GM21619 (cell line): ENCODE measurements at regions not wholly inside any gene's neighbourhood (a gene's known extent, or its start where the extent isn't known, plus 50 kb on each side); places are given as distances from the start of the nearest gene placed in this dataset.

Source experiments
- ATAC-seq: cut with Tn5 transposase; IDR thresholded peaks from one replicate; pipeline ENCODE4 v1.9.1; 2021; ENCODE audit not compliant: unreplicated experiment

GRCh38 chr5:158559066-158559465 lies 540.6 kb downstream of the EBF1 start:
- no peak for ATAC-seq

- no peak for ATAC-seq
Measured at GRCh38 chr5:158553962-158554336, 545.8 kb downstream of the EBF1 start.

GRCh38 chr5:158553195-158553961 lies 546.3 kb downstream of the EBF1 start:
- no peak for ATAC-seq

- no peak for ATAC-seq
Measured at GRCh38 chr5:158552241-158552640, 547.5 kb downstream of the EBF1 start.

- ATAC-seq = no peak
Measured at GRCh38 chr5:158549311-158549710, 550.4 kb downstream of the EBF1 start.

GRCh38 chr5:158546748-158547147 lies 553.0 kb downstream of the EBF1 start:
- ATAC-seq = no peak

GRCh38 chr5:158545949-158546530 lies 553.7 kb downstream of the EBF1 start:
- ATAC-seq = no peak

DNA sequence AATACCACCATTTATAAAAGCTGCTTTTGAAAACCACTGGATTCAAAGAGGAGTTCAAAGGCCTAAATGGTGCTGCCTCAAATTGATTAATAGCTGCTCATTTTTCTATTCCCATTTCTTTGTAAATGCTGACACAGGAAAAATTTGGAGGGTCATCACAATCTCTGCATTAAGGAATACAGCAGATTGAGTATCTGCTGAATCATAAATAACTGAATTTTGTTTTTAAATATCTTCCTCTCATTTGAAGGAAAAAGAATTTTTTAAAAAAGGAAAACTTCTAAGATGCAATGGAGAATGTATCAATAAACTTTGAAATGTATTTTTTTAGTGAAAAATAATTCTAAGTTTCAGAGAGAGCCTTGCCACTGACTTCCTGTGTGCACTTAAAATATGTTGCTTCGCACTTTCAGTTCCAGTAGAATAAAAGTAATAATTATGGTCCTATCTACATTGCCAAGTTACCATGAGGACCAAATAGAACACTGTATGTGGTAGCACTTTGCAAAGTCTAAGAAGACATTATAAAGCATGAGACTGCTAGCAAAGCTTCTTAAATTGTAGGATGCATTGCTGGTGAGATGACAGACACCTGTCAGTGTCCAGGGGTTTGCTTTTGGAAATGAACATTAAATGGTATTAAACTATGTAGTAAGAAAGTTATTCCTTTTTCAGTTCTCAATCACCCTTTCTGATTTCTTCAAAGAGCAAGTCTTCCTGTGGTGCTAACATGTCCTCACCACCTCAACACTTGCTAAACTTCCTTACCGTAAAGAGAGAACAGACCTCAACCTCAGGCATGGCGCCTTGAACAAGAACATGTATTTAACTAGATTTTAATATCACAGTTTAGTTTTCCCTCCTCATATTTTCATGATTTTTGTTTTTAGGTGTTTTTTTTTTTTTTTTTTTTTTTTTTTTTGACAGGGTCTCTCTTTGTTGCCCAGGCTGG lies 555.1 kb downstream of the EBF1 start:
- no peak for ATAC-seq

DNA sequence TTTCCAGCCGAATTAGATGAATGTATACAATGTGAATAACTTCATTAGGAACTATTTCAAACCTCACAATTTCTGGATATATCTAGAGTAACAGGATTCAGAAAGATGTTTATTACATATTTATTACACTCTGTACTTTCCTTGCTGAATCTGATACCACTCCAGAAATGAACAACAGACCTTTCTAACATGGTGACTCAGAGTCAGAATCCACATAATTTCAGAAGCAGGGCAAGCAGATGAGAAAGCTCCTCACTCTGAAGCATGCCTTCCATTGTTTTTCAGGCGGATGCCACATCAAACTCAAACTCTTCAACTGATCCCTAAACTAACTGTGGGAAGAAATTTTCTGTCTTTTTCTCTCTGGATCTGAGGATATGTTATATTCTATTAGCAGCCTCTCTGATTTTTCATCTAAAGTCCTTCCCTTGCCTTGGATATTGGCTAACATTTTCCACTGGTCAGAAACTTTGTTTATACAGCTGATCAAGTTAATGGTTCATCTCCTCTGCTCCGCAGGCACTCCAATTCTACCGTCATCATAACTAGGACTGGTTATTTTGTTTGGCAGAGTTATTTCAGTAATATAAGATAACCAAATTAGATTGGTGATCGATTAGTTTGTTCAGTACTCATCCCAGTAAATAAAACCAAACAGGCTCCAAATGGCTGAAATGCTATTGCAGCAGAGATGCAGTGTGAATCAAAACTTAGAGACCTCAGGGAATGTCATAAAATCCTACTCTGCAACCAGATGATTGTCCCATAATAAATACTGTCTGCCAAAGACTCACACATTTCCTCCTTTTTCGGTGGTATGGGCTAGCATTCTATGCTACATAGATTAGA lies 556.0 kb downstream of the EBF1 start:
- no peak for ATAC-seq

GRCh38 chr5:158541536-158542297 lies 558.0 kb downstream of the EBF1 start:
- no peak for ATAC-seq

- peak; percentile 88 for ATAC-seq
Measured at GRCh38 chr5:158538506-158539074, 561.1 kb downstream of the EBF1 start.

DNA sequence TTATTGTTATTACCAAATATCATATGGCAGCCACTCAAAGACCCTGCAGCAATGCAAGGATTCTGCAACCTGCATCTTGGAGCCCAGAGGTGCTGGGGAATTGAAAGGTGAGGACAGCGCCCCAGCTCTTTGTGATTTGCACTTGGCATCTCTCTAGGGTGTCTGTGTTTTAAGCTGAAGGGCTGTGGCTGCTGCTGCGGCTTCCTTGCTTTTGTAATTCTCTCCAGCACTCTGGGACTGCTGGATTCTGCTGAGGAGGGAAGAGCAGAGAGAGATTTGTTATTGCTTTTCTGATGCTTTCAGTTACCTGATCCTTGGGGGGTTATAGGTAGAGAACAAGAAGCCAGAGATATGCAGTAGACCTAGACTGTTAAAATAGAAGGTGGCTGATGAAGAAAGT lies 562.4 kb downstream of the EBF1 start:
- no peak for ATAC-seq

GRCh38 chr5:158534203-158534602 lies 565.5 kb downstream of the EBF1 start:
- ATAC-seq = no peak

DNA sequence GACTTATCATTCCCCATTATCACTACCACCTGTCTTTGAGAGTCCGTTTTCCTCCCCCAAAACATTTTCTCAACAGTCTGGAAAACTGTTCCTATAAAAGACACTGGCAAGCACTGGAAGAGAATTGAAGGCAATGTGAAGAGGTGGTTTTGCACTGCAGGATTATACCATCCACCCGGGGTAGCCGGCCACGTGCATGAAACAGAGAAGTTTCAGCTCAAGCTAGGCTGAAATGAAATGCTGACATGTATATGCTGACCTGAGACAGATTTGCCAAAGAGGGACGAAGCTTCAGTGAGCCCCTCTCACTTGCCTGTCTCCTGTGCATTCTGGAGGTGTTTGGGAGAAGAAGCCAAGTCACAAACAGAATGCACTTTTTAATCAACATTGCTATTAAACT lies 567.0 kb downstream of the EBF1 start:
- ATAC-seq = no peak

GRCh38 chr5:158531860-158532259 lies 567.9 kb downstream of the EBF1 start:
- no peak for ATAC-seq

GRCh38 chr5:158530115-158530514 lies 569.6 kb downstream of the EBF1 start:
- ATAC-seq = no peak

DNA sequence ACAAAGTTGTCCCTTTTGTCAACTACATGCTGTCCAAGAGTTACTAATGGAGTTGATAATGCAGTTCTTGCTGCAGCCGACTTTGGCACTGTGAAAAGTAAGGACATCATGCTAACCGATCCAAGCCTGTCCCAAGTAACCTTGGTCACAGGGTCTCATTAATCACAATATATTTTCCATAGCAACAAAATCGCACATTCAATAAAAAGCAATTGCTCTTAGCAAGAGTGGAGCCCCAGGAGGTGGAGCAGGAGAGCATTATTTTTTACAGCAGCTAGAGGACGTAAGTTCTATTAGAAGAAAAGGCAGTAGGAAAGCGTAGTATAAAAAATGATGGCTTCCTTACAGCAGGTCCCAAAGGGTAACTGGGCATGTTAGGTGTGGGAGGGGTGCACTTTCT lies 570.3 kb downstream of the EBF1 start:
- no peak for ATAC-seq

- no peak for ATAC-seq
Measured at GRCh38 chr5:158525663-158526062, 574.1 kb downstream of the EBF1 start.

- no peak for ATAC-seq
Measured at GRCh38 chr5:158524070-158524469, 575.6 kb downstream of the EBF1 start.

DNA sequence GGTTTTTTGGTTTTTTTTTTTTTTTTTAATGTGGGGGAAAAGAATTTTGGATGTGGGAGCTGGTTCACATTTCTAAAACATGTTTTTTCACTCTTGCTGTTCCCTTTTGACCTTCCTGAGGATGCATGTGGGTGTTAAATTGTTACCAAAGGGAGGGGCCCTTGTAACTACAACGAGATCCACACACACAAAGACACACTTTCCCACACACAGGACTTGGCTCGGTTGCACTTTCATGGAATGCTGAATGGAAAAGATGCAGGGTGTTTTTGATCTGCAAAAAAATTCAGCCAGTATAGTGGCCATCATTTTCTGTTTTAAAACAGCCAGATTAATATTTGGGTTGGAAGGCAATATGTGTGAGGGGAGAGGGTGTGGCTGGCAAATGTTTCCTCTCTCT lies 576.9 kb downstream of the EBF1 start:
- ATAC-seq = no peak
